DOHH2 (cell line): ENCODE measurements at regions not wholly inside any gene's neighbourhood (a gene's known extent, or its start where the extent isn't known, plus 50 kb on each side); places are given as distances from the start of the nearest gene placed in this dataset.

ENCODE experiments used
- H3F3A ChIP-seq: fragments of 200-600 bp; sonication (generic), shearing (Covaris generic); 2 replicates; pipeline ENCODE4 v1.6.0; 2016; ENCODE audit warnings: antibody characterized with exemption, mild to moderate bottlenecking; ENCODE audit not compliant: control insufficient read depth, insufficient read depth
- H3K27ac ChIP-seq: fragments of 200-600 bp; sonication (generic); 2 replicates; pipeline ENCODE4 v1.5.1; 2014; ENCODE audit warnings: low read depth, mild to moderate bottlenecking, low read length, moderate library complexity
- H3K27me3 ChIP-seq: fragments of 200-600 bp; sonication (generic); 2 replicates; pipeline ENCODE4 v1.6.1; 2014; ENCODE audit warnings: mild to moderate bottlenecking, low read length, mixed read lengths; ENCODE audit not compliant: control insufficient read depth
- H3K36me3 ChIP-seq: fragments of 200-600 bp; sonication (generic); 2 replicates; pipeline ENCODE4 v1.6.1; 2014; ENCODE audit warnings: mild to moderate bottlenecking, low read length, moderate library complexity, mixed read lengths; ENCODE audit not compliant: control insufficient read depth
- H3K4me1 ChIP-seq: fragments of 200-600 bp; sonication (generic); 2 replicates; pipeline ENCODE4 v1.6.1; 2014; ENCODE audit warnings: mild to moderate bottlenecking, low read length, mixed read lengths; ENCODE audit not compliant: control insufficient read depth
- H3K4me2 ChIP-seq: fragments of 200-600 bp; sonication (generic); 2 replicates; pipeline ENCODE4 v1.6.0; 2014; ENCODE audit warnings: mild to moderate bottlenecking, low read length, moderate library complexity
- H3K4me3 ChIP-seq: fragments of 200-600 bp; sonication (generic); 2 replicates; pipeline ENCODE4 v1.5.1; 2014; ENCODE audit warnings: mild to moderate bottlenecking, low read length, mixed read lengths
- H3K79me2 ChIP-seq: fragments of 200-600 bp; sonication (generic); 2 replicates; pipeline ENCODE4 v1.6.1; 2014; ENCODE audit warnings: mild to moderate bottlenecking, low read length, mixed read lengths; ENCODE audit not compliant: control insufficient read depth
- H3K9me2 ChIP-seq: fragments of 200-600 bp; sonication (generic); replicated peaks from 2 replicates; pipeline ENCODE4 v1.6.1; 2014; ENCODE audit warnings: mild to moderate bottlenecking, low read length, mixed read lengths; ENCODE audit not compliant: control insufficient read depth
- H3K9me3 ChIP-seq: fragments of 200-600 bp; sonication (generic); 2 replicates; pipeline ENCODE4 v1.6.1; 2014; ENCODE audit warnings: antibody characterized with exemption, low read length, mixed read lengths; ENCODE audit not compliant: control insufficient read depth, insufficient read depth
- H4K20me1 ChIP-seq: fragments of 200-600 bp; sonication (generic); 2 replicates; pipeline ENCODE4 v1.6.0; 2014; ENCODE audit warnings: low read depth, mild to moderate bottlenecking, antibody characterized with exemption, low read length, moderate library complexity; ENCODE audit not compliant: control insufficient read depth, insufficient read depth
- EZH2phosphoT487 ChIP-seq: fragments of 200-600 bp; sonication (generic); IDR thresholded peaks from 2 replicates; pipeline ENCODE4 v1.6.1; 2017; ENCODE audit warnings: borderline replicate concordance, mild to moderate bottlenecking, antibody characterized with exemption, low read length, moderate library complexity, mixed read lengths
- TF ChIP-seq, protein P1 (sequence below): fragments of 200-600 bp; sonication (generic); IDR thresholded peaks from one replicate; pipeline ENCODE4 v1.5.1; 2014; ENCODE audit warnings: antibody characterized with exemption, mild to moderate bottlenecking, low read depth, low read length; ENCODE audit not compliant: poor library complexity, severe bottlenecking

- no peaks in the 10 kb centered on the region for H3K9me3 ChIP-seq
These were observed 294.4 kb upstream of the IRX5 start for GRCh38 chr16:54636221-54636793.

GRCh38 chr16:54633943-54634362, 296.7 kb upstream of the IRX5 start:
- Histone ChIP-seq H3K9me2 (no peaks in the 10 kb centered on the region), H3F3A (no peaks in the 10 kb centered on the region), H3K4me2 (no peak overlapping the region), H3K9me3 (no peaks in the 10 kb centered on the region), H3K4me3 (no peak overlapping the region), H3K36me3 (no peaks in the 10 kb centered on the region), H3K79me2 (no peaks in the 10 kb centered on the region), H3K27me3 (no peaks in the 10 kb centered on the region), H3K27ac (no peak overlapping the region), H3K4me1 (no peaks in the 10 kb centered on the region), H4K20me1 (no peaks in the 10 kb centered on the region)
- TF ChIP-seq EZH2phosphoT487: no peak
- TF ChIP-seq, protein P1, sequence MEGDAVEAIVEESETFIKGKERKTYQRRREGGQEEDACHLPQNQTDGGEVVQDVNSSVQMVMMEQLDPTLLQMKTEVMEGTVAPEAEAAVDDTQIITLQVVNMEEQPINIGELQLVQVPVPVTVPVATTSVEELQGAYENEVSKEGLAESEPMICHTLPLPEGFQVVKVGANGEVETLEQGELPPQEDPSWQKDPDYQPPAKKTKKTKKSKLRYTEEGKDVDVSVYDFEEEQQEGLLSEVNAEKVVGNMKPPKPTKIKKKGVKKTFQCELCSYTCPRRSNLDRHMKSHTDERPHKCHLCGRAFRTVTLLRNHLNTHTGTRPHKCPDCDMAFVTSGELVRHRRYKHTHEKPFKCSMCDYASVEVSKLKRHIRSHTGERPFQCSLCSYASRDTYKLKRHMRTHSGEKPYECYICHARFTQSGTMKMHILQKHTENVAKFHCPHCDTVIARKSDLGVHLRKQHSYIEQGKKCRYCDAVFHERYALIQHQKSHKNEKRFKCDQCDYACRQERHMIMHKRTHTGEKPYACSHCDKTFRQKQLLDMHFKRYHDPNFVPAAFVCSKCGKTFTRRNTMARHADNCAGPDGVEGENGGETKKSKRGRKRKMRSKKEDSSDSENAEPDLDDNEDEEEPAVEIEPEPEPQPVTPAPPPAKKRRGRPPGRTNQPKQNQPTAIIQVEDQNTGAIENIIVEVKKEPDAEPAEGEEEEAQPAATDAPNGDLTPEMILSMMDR: peak; percentile 45

More at GRCh38 chr16:54636221-54636793, 294.4 kb upstream of the IRX5 start:
- Histone ChIP-seq H3K4me1 (no peaks in the 10 kb centered on the region), H3F3A (no peaks in the 10 kb centered on the region), H4K20me1 (no peaks in the 10 kb centered on the region), H3K27me3 (no peaks in the 10 kb centered on the region), H3K36me3 (no peaks in the 10 kb centered on the region), H3K27ac (no peak overlapping the region), H3K4me2 (no peak overlapping the region), H3K9me2 (no peaks in the 10 kb centered on the region), H3K4me3 (no peak overlapping the region), H3K79me2 (no peaks in the 10 kb centered on the region)
- no peak for TF ChIP-seq EZH2phosphoT487
- TF ChIP-seq, protein P1: no peak

GRCh38 chr16:54632322-54633220, 298.1 kb upstream of the IRX5 start:
- H3K9me3 ChIP-seq: no peaks in the 10 kb centered on the region
- H4K20me1 ChIP-seq: no peaks in the 10 kb centered on the region
- no peak overlapping the region for H3K27ac ChIP-seq
- H3F3A ChIP-seq: no peaks in the 10 kb centered on the region
- H3K4me2 ChIP-seq: no peak overlapping the region
- no peak overlapping the region for H3K4me3 ChIP-seq
- H3K27me3 ChIP-seq: no peaks in the 10 kb centered on the region
- H3K36me3 ChIP-seq: no peaks in the 10 kb centered on the region
- TF ChIP-seq, protein P1: no peak
- TF ChIP-seq EZH2phosphoT487: no peak
- H3K9me2 ChIP-seq: no peaks in the 10 kb centered on the region
- no peaks in the 10 kb centered on the region for H3K4me1 ChIP-seq
- H3K79me2 ChIP-seq: no peaks in the 10 kb centered on the region
